ENCODE measurements at regions not wholly inside any gene's neighbourhood (a gene's known extent, or its start where the extent isn't known, plus 50 kb on each side); places are given as distances from the start of the nearest gene placed in this dataset.

DNA sequence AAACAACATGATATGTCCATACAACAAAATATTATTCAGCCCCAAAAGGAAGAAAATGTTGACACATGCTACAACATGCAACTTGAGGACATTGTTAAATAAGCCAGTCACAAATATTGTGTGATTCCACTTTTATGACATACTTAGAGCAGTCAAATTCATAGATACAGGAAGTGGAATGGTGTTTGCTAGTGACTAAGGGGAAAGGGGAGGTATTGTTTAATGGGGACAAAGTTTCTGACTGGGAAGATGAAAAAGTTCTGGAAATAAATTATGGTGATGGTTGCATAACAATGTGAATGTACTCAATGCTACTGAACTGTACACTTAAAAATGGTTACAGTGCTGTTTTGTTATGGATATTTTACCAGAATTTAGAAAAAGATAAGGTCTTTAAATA, 77.7 kb downstream of the RHOU start:
- Histone ChIP-seq H3K9me3 (no peaks in the 10 kb centered on the region), H3K27ac (no peak overlapping the region), H3K36me3 (no peaks in the 10 kb centered on the region), H3K27me3 (no peaks in the 10 kb centered on the region), H3K4me1 (peaks cover 0 to 9% (median 7%) of the 10 kb centered on the region in 4 donors), H3K4me3 (no peak overlapping the region)
- DNase-seq (no peak), ATAC-seq (ENCODE audit: low FRiP score in 2 of 2) (no peak)
- no peak for TF ChIP-seq POLR2A (IDR thresholded peaks at IDR 0.05)
- no peak for TF ChIP-seq POLR2AphosphoS5 (IDR thresholded peaks at IDR 0.05)
- TF ChIP-seq EP300 (IDR thresholded peaks at IDR 0.05) = no peak
- TF ChIP-seq, protein P1, sequence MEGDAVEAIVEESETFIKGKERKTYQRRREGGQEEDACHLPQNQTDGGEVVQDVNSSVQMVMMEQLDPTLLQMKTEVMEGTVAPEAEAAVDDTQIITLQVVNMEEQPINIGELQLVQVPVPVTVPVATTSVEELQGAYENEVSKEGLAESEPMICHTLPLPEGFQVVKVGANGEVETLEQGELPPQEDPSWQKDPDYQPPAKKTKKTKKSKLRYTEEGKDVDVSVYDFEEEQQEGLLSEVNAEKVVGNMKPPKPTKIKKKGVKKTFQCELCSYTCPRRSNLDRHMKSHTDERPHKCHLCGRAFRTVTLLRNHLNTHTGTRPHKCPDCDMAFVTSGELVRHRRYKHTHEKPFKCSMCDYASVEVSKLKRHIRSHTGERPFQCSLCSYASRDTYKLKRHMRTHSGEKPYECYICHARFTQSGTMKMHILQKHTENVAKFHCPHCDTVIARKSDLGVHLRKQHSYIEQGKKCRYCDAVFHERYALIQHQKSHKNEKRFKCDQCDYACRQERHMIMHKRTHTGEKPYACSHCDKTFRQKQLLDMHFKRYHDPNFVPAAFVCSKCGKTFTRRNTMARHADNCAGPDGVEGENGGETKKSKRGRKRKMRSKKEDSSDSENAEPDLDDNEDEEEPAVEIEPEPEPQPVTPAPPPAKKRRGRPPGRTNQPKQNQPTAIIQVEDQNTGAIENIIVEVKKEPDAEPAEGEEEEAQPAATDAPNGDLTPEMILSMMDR (IDR thresholded peaks at IDR 0.05) = no peak

DNA sequence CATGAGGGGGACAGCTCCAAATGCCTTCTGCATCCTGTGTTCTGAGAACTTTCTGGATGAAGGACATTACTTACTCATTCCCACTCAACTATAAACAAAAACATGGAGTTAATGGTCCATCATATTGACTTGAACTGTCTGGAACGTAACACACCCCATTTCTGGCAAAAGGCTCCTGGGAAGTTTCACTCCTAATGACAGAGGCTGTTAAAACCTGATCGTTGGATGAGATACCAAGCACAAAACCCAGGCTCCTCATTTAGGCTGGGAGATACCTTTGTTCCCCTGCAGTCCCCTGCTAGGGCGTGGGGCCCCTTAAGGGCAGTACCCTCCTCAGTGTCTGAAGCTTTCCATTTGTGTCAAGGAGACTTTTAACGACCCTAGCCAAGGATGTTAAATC, 78.9 kb downstream of the RHOU start:
- Histone ChIP-seq H3K27me3 (no peaks in the 10 kb centered on the region), H3K27ac (no peak overlapping the region), H3K36me3 (no peaks in the 10 kb centered on the region), H3K4me3 (no peak overlapping the region), H3K4me1 (peaks cover 0 to 9% (median 7%) of the 10 kb centered on the region in 4 donors), H3K9me3 (no peaks in the 10 kb centered on the region)
- DNase-seq (no peak), ATAC-seq (ENCODE audit: low FRiP score in 2 of 2) (no peak)
- 51 to 55% methylated on average over 4 of the region's 4 CpGs for WGBS, 2 donors
- TF ChIP-seq POLR2AphosphoS5 (IDR thresholded peaks at IDR 0.05) = no peak
- TF ChIP-seq EP300 (IDR thresholded peaks at IDR 0.05) = no peak

DNA sequence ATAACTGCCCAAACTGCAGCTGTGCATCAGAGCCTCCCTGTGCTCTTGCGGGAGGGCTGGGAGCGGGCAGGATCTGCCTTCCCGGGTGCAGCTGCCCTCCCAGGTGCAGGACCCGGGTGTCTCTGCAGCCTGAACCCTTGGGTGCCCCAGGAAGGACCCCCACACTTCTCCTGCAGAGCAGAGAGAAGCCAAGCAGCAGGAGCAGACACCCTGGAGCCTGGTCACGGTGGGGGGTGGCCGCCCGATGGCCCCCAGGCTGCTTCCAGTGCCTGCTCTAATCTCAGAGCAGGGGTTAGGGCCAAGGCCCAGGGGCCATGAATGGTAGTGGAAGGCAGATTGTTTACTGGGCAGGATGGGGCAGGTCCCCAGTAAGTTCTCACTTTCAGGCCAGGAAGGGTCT, 83.0 kb downstream of the RHOU start:
- TF ChIP-seq, protein P1 (IDR thresholded peaks at IDR 0.05) = no peak
- no peak for TF ChIP-seq EP300 (IDR thresholded peaks at IDR 0.05)
- TF ChIP-seq POLR2A (IDR thresholded peaks at IDR 0.05) = no peak
- TF ChIP-seq POLR2AphosphoS5 (IDR thresholded peaks at IDR 0.05) = no peak
- ATAC-seq (ENCODE audit: low FRiP score in 2 of 2) (peak in 1 of 2 donors; percentile 43), DNase-seq (peak in 1 of 2 donors; percentile 77)
- 97% methylated on average over 4 of the region's 7 CpGs; no CpG with 5 or more reads in 1 of the 2 donors for WGBS, 2 donors
- H3K27me3 ChIP-seq = no peaks in the 10 kb centered on the region
- H3K27ac ChIP-seq = no peak overlapping the region
- no peak overlapping the region for H3K4me3 ChIP-seq
- no peaks in the 10 kb centered on the region for H3K4me1 ChIP-seq
- H3K9me3 ChIP-seq = no peaks in the 10 kb centered on the region
- H3K36me3 ChIP-seq = no peaks in the 10 kb centered on the region

GRCh38 chr1:228818928-228819630, 83.8 kb downstream of the RHOU start:
- H3K36me3 ChIP-seq = no peaks in the 10 kb centered on the region
- no peak for ATAC-seq (ENCODE audit: low FRiP score in 2 of 2)
- H3K4me1 ChIP-seq = no peaks in the 10 kb centered on the region
- no peak overlapping the region for H3K4me3 ChIP-seq
- WGBS, 2 donors = 89 to 93% methylated on average over 6 of the region's 6 CpGs
- DNase-seq = no peak
- TF ChIP-seq, protein P1 (IDR thresholded peaks at IDR 0.05) = no peak
- TF ChIP-seq EP300 (IDR thresholded peaks at IDR 0.05) (no peak), POLR2AphosphoS5 (IDR thresholded peaks at IDR 0.05) (no peak), POLR2A (IDR thresholded peaks at IDR 0.05) (no peak)
- H3K27me3 ChIP-seq = no peaks in the 10 kb centered on the region
- H3K9me3 ChIP-seq = no peaks in the 10 kb centered on the region
- H3K27ac ChIP-seq = no peak overlapping the region

DNA sequence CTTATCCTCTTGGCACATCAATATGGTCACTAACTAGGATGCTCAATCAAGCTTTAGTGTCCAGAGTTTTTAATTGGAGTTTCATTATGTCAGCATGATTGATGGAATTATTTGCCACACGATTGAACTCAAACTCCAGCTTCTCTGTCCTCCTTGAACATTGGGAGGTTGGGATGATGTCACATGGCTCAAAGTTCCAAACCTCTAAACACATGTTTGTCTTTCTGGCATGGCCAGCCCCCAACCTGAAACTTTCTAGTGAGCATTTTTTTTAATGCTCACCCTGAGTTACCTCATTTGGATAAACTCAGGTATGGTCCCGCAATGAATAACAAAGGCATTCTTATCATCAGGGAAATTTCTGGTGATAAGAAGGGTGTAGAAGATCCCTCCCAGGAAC, 86.0 kb downstream of the RHOU start:
- Histone ChIP-seq H3K27me3 (no peaks in the 10 kb centered on the region), H3K4me1 (peaks cover 0 to 2% (median 0%) of the 10 kb centered on the region in 4 donors), H3K9me3 (no peaks in the 10 kb centered on the region), H3K36me3 (no peaks in the 10 kb centered on the region), H3K4me3 (no peak overlapping the region), H3K27ac (no peak overlapping the region)
- DNase-seq (no peak), ATAC-seq (ENCODE audit: low FRiP score in 2 of 2) (no peak)
- 88 to 92% methylated on average over 2 of the region's 2 CpGs for WGBS, 2 donors
- TF ChIP-seq EP300 (IDR thresholded peaks at IDR 0.05) (no peak), POLR2AphosphoS5 (IDR thresholded peaks at IDR 0.05) (no peak), POLR2A (IDR thresholded peaks at IDR 0.05) (no peak)
- TF ChIP-seq, protein P1 (IDR thresholded peaks at IDR 0.05) = no peak

Data from upper lobe of left lung (tissue), 6 donors.